H9 (cell line): ENCODE measurements at regions not wholly inside any gene's neighbourhood (a gene's known extent, or its start where the extent isn't known, plus 50 kb on each side); places are given as distances from the start of the nearest gene placed in this dataset.
"Not testable (repeated sequence)": the region's sequence is repeated elsewhere in the genome, so short reads cannot be mapped to it uniquely, and the experiment has no call there.

Experiments
- DNase-seq: peaks from one replicate; pipeline ENCODE4 v3.0.0-alpha.2; 2017
- H2AFZ ChIP-seq: one replicate; pipeline ENCODE4 v1.6.1; 2013; ENCODE audit warnings: mild to moderate bottlenecking, low read length, control low read depth, moderate library complexity
- H2AK5ac ChIP-seq: 2 replicates; pipeline ENCODE4 v1.6.1; 2013; ENCODE audit warnings: low read length, control low read depth, mixed read lengths; ENCODE audit not compliant: insufficient read length
- H2BK120ac ChIP-seq: one replicate; pipeline ENCODE4 v1.6.1; 2013; ENCODE audit warnings: low read depth, mild to moderate bottlenecking, low read length, control low read depth, inconsistent platforms; ENCODE audit not compliant: poor library complexity, severe bottlenecking
- H2BK12ac ChIP-seq: 2 replicates; pipeline ENCODE4 v1.6.1; 2013; ENCODE audit warnings: low read length, control low read depth, mixed read lengths, low read depth; ENCODE audit not compliant: insufficient read length
- H2BK15ac ChIP-seq: 2 replicates; pipeline ENCODE4 v1.6.1; 2013; ENCODE audit warnings: low read depth, low read length, control low read depth
- H2BK20ac ChIP-seq: one replicate; pipeline ENCODE4 v1.6.1; 2013; ENCODE audit warnings: low read depth, mild to moderate bottlenecking, low read length, control low read depth, inconsistent platforms; ENCODE audit not compliant: poor library complexity, severe bottlenecking
- H2BK5ac ChIP-seq: 2 replicates; pipeline ENCODE4 v1.6.1; 2013; ENCODE audit warnings: low read length, control low read depth, mixed read lengths; ENCODE audit not compliant: insufficient read length
- H3K14ac ChIP-seq: 2 replicates; pipeline ENCODE4 v1.6.1; 2013; ENCODE audit warnings: low read length, control low read depth; ENCODE audit not compliant: insufficient read depth
- H3K18ac ChIP-seq: 2 replicates; pipeline ENCODE4 v1.6.1; 2013; ENCODE audit warnings: low read depth, mild to moderate bottlenecking, mixed read lengths, low read length, control low read depth; ENCODE audit not compliant: insufficient read length
- H3K23ac ChIP-seq: 2 replicates; pipeline ENCODE4 v1.6.1; 2013; ENCODE audit warnings: low read length, control low read depth, mixed read lengths, low read depth; ENCODE audit not compliant: insufficient read length
- H3K23me2 ChIP-seq: 2 replicates; pipeline ENCODE4 v1.6.1; 2013; ENCODE audit warnings: low read depth, mild to moderate bottlenecking, mixed read lengths, low read length, control low read depth; ENCODE audit not compliant: insufficient read length, poor library complexity, severe bottlenecking
- H3K27ac ChIP-seq: 2 replicates; pipeline ENCODE4 v1.5.1; 2013; ENCODE audit warnings: low read length, control low read depth, mixed read lengths, low read depth; ENCODE audit not compliant: insufficient read length
- H3K27me3 ChIP-seq: 2 replicates; pipeline ENCODE4 v1.6.1; 2013; ENCODE audit warnings: low read length, control low read depth, inconsistent platforms; ENCODE audit not compliant: insufficient read depth
- H3K4ac ChIP-seq: 2 replicates; pipeline ENCODE4 v1.6.1; 2013; ENCODE audit warnings: low read depth, mild to moderate bottlenecking, control low read depth, inconsistent platforms, low read length, moderate library complexity
- H3K4me1 ChIP-seq: 2 replicates; pipeline ENCODE4 v1.6.1; 2013; ENCODE audit warnings: low read length, control low read depth, inconsistent platforms; ENCODE audit not compliant: insufficient read depth
- H3K4me2 ChIP-seq: 2 replicates; pipeline ENCODE4 v1.6.1; 2013; ENCODE audit warnings: low read length, control low read depth, mixed read lengths; ENCODE audit not compliant: insufficient read length, insufficient read depth
- H3K56ac ChIP-seq: 2 replicates; pipeline ENCODE4 v1.6.1; 2013; ENCODE audit warnings: low read depth, mild to moderate bottlenecking, mixed read lengths, low read length, control low read depth; ENCODE audit not compliant: insufficient read length
- H3K79me1 ChIP-seq: 2 replicates; pipeline ENCODE4 v1.6.1; 2013; ENCODE audit warnings: low read depth, mild to moderate bottlenecking, moderate library complexity, low read length, control low read depth, inconsistent platforms; ENCODE audit not compliant: insufficient read depth, poor library complexity, severe bottlenecking
- H3K79me2 ChIP-seq: 2 replicates; pipeline ENCODE4 v1.6.1; 2013; ENCODE audit warnings: low read length, control low read depth, inconsistent platforms; ENCODE audit not compliant: insufficient read depth
- H3K9ac ChIP-seq: 2 replicates; pipeline ENCODE4 v1.6.1; 2013; ENCODE audit warnings: low read length, control low read depth, mixed read lengths; ENCODE audit not compliant: insufficient read length; ENCODE audit errors: extremely low read depth
- H3K9me3 ChIP-seq: one replicate; pipeline ENCODE4 v1.6.1; 2013; ENCODE audit warnings: low read depth, low read length, inconsistent platforms; ENCODE audit not compliant: control insufficient read depth
- H3T11ph ChIP-seq: one replicate; pipeline ENCODE4 v1.6.1; 2013; ENCODE audit warnings: mild to moderate bottlenecking, low read length, control low read depth, inconsistent platforms
- H4K20me1 ChIP-seq: one replicate; pipeline ENCODE4 v1.6.1; 2013; ENCODE audit not compliant: control insufficient read depth, insufficient read length, insufficient read depth
- H4K5ac ChIP-seq: 2 replicates; pipeline ENCODE4 v1.6.1; 2013; ENCODE audit warnings: low read depth, mild to moderate bottlenecking, mixed read lengths, low read length, control low read depth; ENCODE audit not compliant: insufficient read length
- H4K8ac ChIP-seq: replicated peaks from 2 replicates; pipeline ENCODE4 v1.6.1; 2013; ENCODE audit warnings: low read length, control low read depth, mixed read lengths, low read depth; ENCODE audit not compliant: insufficient read length
- H4K91ac ChIP-seq: 2 replicates; pipeline ENCODE4 v1.6.1; 2013; ENCODE audit warnings: low read depth, mild to moderate bottlenecking, moderate library complexity, mixed read lengths, low read length, control low read depth; ENCODE audit not compliant: insufficient read length
- H3K27ac Mint-ChIP-seq, 3 experiments: 2 replicates in 2 of 3; 3 replicates in 1 of 3; pipeline ENCODE4 v1.8.0; 2020 to 2021; ENCODE audit warnings: mixed read lengths in 3 of 3, mild to moderate bottlenecking in 1 of 3, moderate library complexity in 1 of 3
- H3K27me3 Mint-ChIP-seq: 2 replicates; pipeline ENCODE4 v1.8.0; 2021; ENCODE audit warnings: low read depth, mild to moderate bottlenecking, moderate library complexity, mixed read lengths
- H3K36me3 Mint-ChIP-seq, 3 experiments: 2 replicates in 2 of 3; 3 replicates in 1 of 3; pipeline ENCODE4 v1.8.0; 2020 to 2021; ENCODE audit warnings: low read depth in 3 of 3, mixed read lengths in 3 of 3; ENCODE audit not compliant: insufficient read depth in 1 of 3
- H3K4me1 Mint-ChIP-seq, 2 experiments: 2 replicates each; pipeline ENCODE4 v1.8.0; 2020; ENCODE audit warnings: mixed read lengths in 2 of 2
- H3K4me3 Mint-ChIP-seq, 2 experiments: 2 replicates in 1 of 2; 3 replicates in 1 of 2; pipeline ENCODE4 v1.8.0; 2020 to 2021; ENCODE audit warnings: mild to moderate bottlenecking in 2 of 2, mixed read lengths in 2 of 2, moderate library complexity in 1 of 2
- H3K9me3 Mint-ChIP-seq, 2 experiments: 2 replicates in 1 of 2; 3 replicates in 1 of 2; pipeline ENCODE4 v1.8.0; 2020; ENCODE audit warnings: mild to moderate bottlenecking in 2 of 2, mixed read lengths in 2 of 2, moderate library complexity in 1 of 2
- WGBS: extraction: QIAGEN DNeasy Blood & Tissue Kit; methylation state at CpG from one replicate; pipeline ENCODE4 v1.1.7; 2013; ENCODE audit warnings: missing lambda C conversion rate, low lambda C conversion rate, mixed read lengths; ENCODE audit not compliant: insufficient read length; ENCODE audit errors: extremely low coverage; 5-methylcytosine and 5-hydroxymethylcytosine counted together

GRCh38 chr22:12036802-12037201, 3491.2 kb upstream of the OR11H1 start:
- not testable (repeated sequence) for H3K79me1 ChIP-seq, H3K23me2 ChIP-seq, H3K27ac Mint-ChIP-seq, DNase-seq, H2AFZ ChIP-seq, H3K9ac ChIP-seq, H4K20me1 ChIP-seq, H3K27ac ChIP-seq, H2BK12ac ChIP-seq, H3K18ac ChIP-seq, H3K27me3 ChIP-seq, H2BK15ac ChIP-seq, H3K27me3 Mint-ChIP-seq, H2BK5ac ChIP-seq, H3T11ph ChIP-seq, H3K23ac ChIP-seq, H3K4me1 Mint-ChIP-seq, H2BK20ac ChIP-seq, H2BK120ac ChIP-seq, H2AK5ac ChIP-seq, H3K4me3 Mint-ChIP-seq, H3K4me1 ChIP-seq, H4K8ac ChIP-seq, H3K9me3 ChIP-seq, H3K4me2 ChIP-seq, H4K5ac ChIP-seq, H3K4ac ChIP-seq, H3K56ac ChIP-seq, H3K79me2 ChIP-seq, H3K14ac ChIP-seq, H4K91ac ChIP-seq
- Mint-ChIP-seq H3K9me3 (peaks cover 65 to 69% of the 10 kb centered on the region in 2 experiments), H3K36me3 (peaks cover 0 to 16% (median 10%) of the 10 kb centered on the region in 3 experiments; a peak in 6 of 7 replicates)
- no CpG with 5 or more reads among the region's 5 CpGs for WGBS
